ENCODE measurements at regions not wholly inside any gene's neighbourhood (a gene's known extent, or its start where the extent isn't known, plus 50 kb on each side); places are given as distances from the start of the nearest gene placed in this dataset.

DNA sequence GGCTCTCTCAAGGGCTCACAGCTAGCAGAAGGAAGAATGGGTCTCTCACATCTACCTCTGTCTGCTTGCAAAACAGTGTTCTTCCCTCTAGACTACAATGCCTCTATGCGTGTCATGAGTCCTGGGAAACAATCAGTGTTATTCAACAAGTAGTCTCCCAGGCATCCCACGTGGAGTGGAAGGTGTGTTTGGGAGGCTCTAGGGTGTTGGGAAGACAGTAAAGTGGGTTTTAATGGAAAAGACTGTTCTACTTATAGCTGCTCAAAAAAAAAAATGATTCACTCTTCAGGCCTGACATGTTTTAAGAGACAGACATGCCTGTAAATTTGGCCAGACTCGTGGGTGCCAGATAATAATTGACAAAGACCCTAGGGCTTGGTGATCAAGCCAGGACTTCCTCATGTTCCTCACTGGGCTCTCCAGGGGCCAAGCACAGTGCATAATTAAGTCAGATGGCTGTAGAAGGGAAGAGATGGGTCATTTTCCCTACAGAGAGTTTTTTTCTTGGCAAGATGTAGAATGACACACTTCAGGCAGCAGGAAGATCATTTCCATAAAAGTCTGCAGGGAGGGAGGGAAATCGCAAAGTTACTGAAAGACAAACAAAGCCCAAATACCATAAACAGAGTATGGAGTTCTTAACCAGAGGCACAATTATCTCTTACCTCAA is 246.4 kb downstream of the ACTL7B start:
- Histone ChIP-seq H2AFZ (ENCODE audit: insufficient read depth, low read length, poor library complexity) (no peak overlapping the region), H3K79me2 (ENCODE audit: control insufficient read depth, insufficient read depth, low read length, poor library complexity) (no peaks in the 10 kb centered on the region), H3K9me3 (ENCODE audit: insufficient read depth, low read depth, low read length) (no peaks in the 10 kb centered on the region), H3K4me3 (ENCODE audit: low read depth, low read length) (no peak overlapping the region), H3K9ac (ENCODE audit: low read length) (no peak overlapping the region), H2BK12ac (ENCODE audit: low read length) (no peak overlapping the region), H3K18ac (ENCODE audit: low read length) (no peak overlapping the region), H3K14ac (ENCODE audit: low read length) (no peak overlapping the region), H2BK5ac (ENCODE audit: low read depth, low read length, poor library complexity) (no peak overlapping the region), H3K4me2 (ENCODE audit: low read length) (no peak overlapping the region), H4K12ac (ENCODE audit: low read depth, low read length) (no peak overlapping the region), H2AK5ac (ENCODE audit: low read length) (no peak overlapping the region), H3K4ac (ENCODE audit: low read depth, low read length) (no peak overlapping the region), H2BK120ac (ENCODE audit: insufficient read depth, low read length, poor library complexity) (no peak overlapping the region), H3K79me1 (ENCODE audit: low read length) (no peaks in the 10 kb centered on the region), H3K36me3 (ENCODE audit: control insufficient read depth in 1 of 2, insufficient read depth in 2 of 2, low read length in 2 of 2) (no peaks in the 10 kb centered on the region), H3K27me3 (ENCODE audit: insufficient read depth, low read length) (no peaks in the 10 kb centered on the region), H4K8ac (ENCODE audit: low read depth, low read length) (no peak overlapping the region), H4K91ac (ENCODE audit: low read depth, low read length) (no peak overlapping the region), H3K27ac (ENCODE audit: low read depth, low read length) (no peak overlapping the region), H3K4me1 (ENCODE audit: control insufficient read depth in 1 of 2, insufficient read depth in 2 of 2, low read length in 2 of 2) (no peaks in the 10 kb centered on the region), H3K23ac (ENCODE audit: low read length) (no peak overlapping the region)
- no CpG with 5 or more reads among the region's 4 CpGs for WGBS (ENCODE audit: extremely low coverage, insufficient coverage, insufficient read length)
- no peak for DNase-seq

DNA sequence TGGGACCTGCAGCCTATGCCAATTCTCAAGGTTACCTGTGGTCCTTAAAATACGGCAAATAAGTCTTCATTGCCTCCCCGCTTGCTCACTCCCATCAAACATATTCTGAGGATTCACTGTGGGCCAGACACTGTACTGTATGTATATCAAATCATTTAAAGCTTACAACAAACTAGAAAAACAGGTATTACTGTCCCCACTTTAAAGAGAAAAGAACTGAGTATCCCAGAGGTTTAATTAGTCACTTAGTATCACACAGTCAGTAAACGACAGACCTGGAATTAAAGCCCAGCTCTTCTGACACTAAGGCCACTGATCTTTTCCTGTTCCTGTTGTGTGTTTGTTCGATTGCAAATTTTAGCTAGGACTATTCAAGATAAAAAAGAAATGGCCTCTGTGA is 248.2 kb downstream of the ACTL7B start:
- no CpG with 5 or more reads among the region's 4 CpGs for WGBS (ENCODE audit: extremely low coverage, insufficient coverage, insufficient read length)
- Histone ChIP-seq H4K12ac (ENCODE audit: low read depth, low read length) (no peak overlapping the region), H3K18ac (ENCODE audit: low read length) (no peak overlapping the region), H3K4me2 (ENCODE audit: low read length) (no peak overlapping the region), H4K8ac (ENCODE audit: low read depth, low read length) (no peak overlapping the region), H3K23ac (ENCODE audit: low read length) (no peak overlapping the region), H3K9me3 (ENCODE audit: insufficient read depth, low read depth, low read length) (no peaks in the 10 kb centered on the region), H2AK5ac (ENCODE audit: low read length) (no peak overlapping the region), H2BK5ac (ENCODE audit: low read depth, low read length, poor library complexity) (no peak overlapping the region), H3K4me1 (ENCODE audit: control insufficient read depth in 1 of 2, insufficient read depth in 2 of 2, low read length in 2 of 2) (no peaks in the 10 kb centered on the region), H3K27me3 (ENCODE audit: insufficient read depth, low read length) (no peaks in the 10 kb centered on the region), H3K27ac (ENCODE audit: low read depth, low read length) (no peak overlapping the region), H2AFZ (ENCODE audit: insufficient read depth, low read length, poor library complexity) (no peak overlapping the region), H3K79me1 (ENCODE audit: low read length) (no peaks in the 10 kb centered on the region), H2BK120ac (ENCODE audit: insufficient read depth, low read length, poor library complexity) (no peak overlapping the region), H2BK12ac (ENCODE audit: low read length) (no peak overlapping the region), H3K4me3 (ENCODE audit: low read depth, low read length) (no peak overlapping the region), H3K4ac (ENCODE audit: low read depth, low read length) (no peak overlapping the region), H3K14ac (ENCODE audit: low read length) (no peak overlapping the region), H3K79me2 (ENCODE audit: control insufficient read depth, insufficient read depth, low read length, poor library complexity) (no peaks in the 10 kb centered on the region), H4K91ac (ENCODE audit: low read depth, low read length) (no peak overlapping the region), H3K9ac (ENCODE audit: low read length) (no peak overlapping the region), H3K36me3 (ENCODE audit: control insufficient read depth in 1 of 2, insufficient read depth in 2 of 2, low read length in 2 of 2) (no peaks in the 10 kb centered on the region)
- no peak for DNase-seq

DNA sequence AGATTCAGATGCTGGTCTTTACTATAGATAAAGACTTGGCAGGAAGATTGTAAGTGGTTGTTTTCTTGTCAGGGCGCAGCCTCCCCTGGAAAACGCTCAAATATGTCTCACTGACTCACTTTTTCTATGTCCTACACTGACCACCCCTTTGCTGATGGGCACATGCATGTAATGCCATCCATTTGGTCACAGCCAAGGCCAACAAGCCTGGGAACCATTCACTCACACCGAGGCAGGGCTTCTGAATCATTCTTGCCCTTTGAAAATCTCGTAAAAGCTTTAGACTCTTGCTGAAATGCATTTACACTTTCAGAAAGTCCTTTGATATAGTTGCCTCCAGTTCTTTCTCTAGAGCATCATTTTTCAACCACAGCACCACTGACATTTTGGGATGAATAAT is 249.4 kb downstream of the ACTL7B start:
- Histone ChIP-seq H3K9ac (ENCODE audit: low read length) (no peak overlapping the region), H3K14ac (ENCODE audit: low read length) (no peak overlapping the region), H3K27me3 (ENCODE audit: insufficient read depth, low read length) (no peaks in the 10 kb centered on the region), H4K8ac (ENCODE audit: low read depth, low read length) (no peak overlapping the region), H2AK5ac (ENCODE audit: low read length) (no peak overlapping the region), H3K27ac (ENCODE audit: low read depth, low read length) (no peak overlapping the region), H2BK5ac (ENCODE audit: low read depth, low read length, poor library complexity) (no peak overlapping the region), H3K4me3 (ENCODE audit: low read depth, low read length) (no peak overlapping the region), H4K91ac (ENCODE audit: low read depth, low read length) (no peak overlapping the region), H3K79me1 (ENCODE audit: low read length) (no peaks in the 10 kb centered on the region), H3K18ac (ENCODE audit: low read length) (no peak overlapping the region), H3K4me2 (ENCODE audit: low read length) (no peak overlapping the region), H3K9me3 (ENCODE audit: insufficient read depth, low read depth, low read length) (no peaks in the 10 kb centered on the region), H3K79me2 (ENCODE audit: control insufficient read depth, insufficient read depth, low read length, poor library complexity) (no peaks in the 10 kb centered on the region), H4K12ac (ENCODE audit: low read depth, low read length) (no peak overlapping the region), H2AFZ (ENCODE audit: insufficient read depth, low read length, poor library complexity) (no peak overlapping the region), H3K4ac (ENCODE audit: low read depth, low read length) (no peak overlapping the region), H3K23ac (ENCODE audit: low read length) (no peak overlapping the region), H3K4me1 (ENCODE audit: control insufficient read depth in 1 of 2, insufficient read depth in 2 of 2, low read length in 2 of 2) (no peaks in the 10 kb centered on the region), H3K36me3 (ENCODE audit: control insufficient read depth in 1 of 2, insufficient read depth in 2 of 2, low read length in 2 of 2) (no peaks in the 10 kb centered on the region), H2BK12ac (ENCODE audit: low read length) (no peak overlapping the region), H2BK120ac (ENCODE audit: insufficient read depth, low read length, poor library complexity) (no peak overlapping the region)
- no CpG with 5 or more reads among the region's 4 CpGs for WGBS (ENCODE audit: extremely low coverage, insufficient coverage, insufficient read length)
- DNase-seq = no peak

DNA sequence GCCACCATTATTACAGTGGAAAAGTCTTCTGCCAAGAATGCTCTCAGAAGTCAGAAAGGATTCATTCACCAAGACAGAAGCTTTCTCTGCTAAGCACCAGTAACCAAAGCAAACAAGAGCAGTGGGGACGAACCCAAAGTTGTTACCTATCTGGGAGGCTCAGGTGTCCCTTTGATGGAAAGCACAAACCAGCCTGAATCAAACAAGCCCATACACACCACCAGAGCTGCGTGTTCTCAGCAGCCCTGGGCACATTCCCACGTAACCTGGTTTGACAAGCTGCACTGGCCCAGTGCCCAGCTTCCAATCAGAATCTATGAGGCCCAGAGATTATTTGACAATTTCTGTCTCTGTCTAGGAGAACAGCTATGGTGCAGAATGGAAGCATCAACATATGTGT is 252.6 kb downstream of the ACTL7B start:
- no peaks in the 10 kb centered on the region for H3K79me1 ChIP-seq (ENCODE audit: low read length)
- H3K27me3 ChIP-seq (ENCODE audit: insufficient read depth, low read length) = no peaks in the 10 kb centered on the region
- no peak overlapping the region for H2BK120ac ChIP-seq (ENCODE audit: insufficient read depth, low read length, poor library complexity)
- no peak overlapping the region for H3K14ac ChIP-seq (ENCODE audit: low read length)
- no peak overlapping the region for H3K4me2 ChIP-seq (ENCODE audit: low read length)
- no peak overlapping the region for H3K4me3 ChIP-seq (ENCODE audit: low read depth, low read length)
- no peak overlapping the region for H2BK5ac ChIP-seq (ENCODE audit: low read depth, low read length, poor library complexity)
- no peak overlapping the region for H2AFZ ChIP-seq (ENCODE audit: insufficient read depth, low read length, poor library complexity)
- no peaks in the 10 kb centered on the region for H3K4me1 ChIP-seq (ENCODE audit: control insufficient read depth in 1 of 2, insufficient read depth in 2 of 2, low read length in 2 of 2)
- no peak overlapping the region for H2BK12ac ChIP-seq (ENCODE audit: low read length)
- no peak overlapping the region for H4K8ac ChIP-seq (ENCODE audit: low read depth, low read length)
- H3K23ac ChIP-seq (ENCODE audit: low read length) = no peak overlapping the region
- no peak overlapping the region for H3K4ac ChIP-seq (ENCODE audit: low read depth, low read length)
- H3K27ac ChIP-seq (ENCODE audit: low read depth, low read length) = no peak overlapping the region
- H4K91ac ChIP-seq (ENCODE audit: low read depth, low read length) = no peak overlapping the region
- no CpG with 5 or more reads among the region's 3 CpGs for WGBS (ENCODE audit: extremely low coverage, insufficient coverage, insufficient read length)
- no peak for DNase-seq
- no peaks in the 10 kb centered on the region for H3K9me3 ChIP-seq (ENCODE audit: insufficient read depth, low read depth, low read length)
- H4K12ac ChIP-seq (ENCODE audit: low read depth, low read length) = no peak overlapping the region
- H2AK5ac ChIP-seq (ENCODE audit: low read length) = no peak overlapping the region
- H3K18ac ChIP-seq (ENCODE audit: low read length) = no peak overlapping the region
- H3K36me3 ChIP-seq (ENCODE audit: control insufficient read depth in 1 of 2, insufficient read depth in 2 of 2, low read length in 2 of 2) = no peaks in the 10 kb centered on the region
- no peaks in the 10 kb centered on the region for H3K79me2 ChIP-seq (ENCODE audit: control insufficient read depth, insufficient read depth, low read length, poor library complexity)
- H3K9ac ChIP-seq (ENCODE audit: low read length) = no peak overlapping the region
